Endothelial cell of umbilical vein (primary cell): ENCODE measurements at regions not wholly inside any gene's neighbourhood (a gene's known extent, or its start where the extent isn't known, plus 50 kb on each side); places are given as distances from the start of the nearest gene placed in this dataset.

ENCODE experiments used
- BruUV-seq: library from RNA; stranded (reverse); fragments of 400-500 nt; replicated peaks from 2 replicates; lab custom pipeline; 2021; lab: Mats Ljungman, UMichigan
- CTCF ChIA-PET: fragments of 300-600, 350-600 bp; sonication (Branson Sonifier 250); formaldehyde crosslinking; loops from one replicate; lab custom pipeline; 2021; ENCODE audit warnings: antibody characterized with exemption, inconsistent platforms; lab: Charles Lee
- POLR2A ChIA-PET: fragments of 300-600, 350-600 bp; sonication (Branson Sonifier 250); formaldehyde crosslinking; loops from one replicate; lab custom pipeline; 2021; ENCODE audit warnings: antibody characterized with exemption, inconsistent platforms; lab: Charles Lee
- DNase-seq: peaks from one replicate; pipeline ENCODE4 v3.0.0-alpha.2; 2011; ENCODE audit warnings: low read depth, low spot score
- FAIRE-seq: peaks from 2 replicates; lab custom pipeline; 2011; peaks lifted over from hg19 to GRCh38; lab: Jason Lieb, UNC
- H2AFZ ChIP-seq: 2 replicates; pipeline ENCODE4 v1.6.0; 2012; ENCODE audit warnings: low read depth, low read length, control low read depth, inconsistent platforms
- H3K27ac ChIP-seq: 2 replicates; pipeline ENCODE4 v1.5.1; 2011; ENCODE audit warnings: low read depth, mild to moderate bottlenecking, control low read depth, low read length, moderate library complexity; ENCODE audit not compliant: insufficient read depth
- H3K27me3 ChIP-seq, 2 experiments: 2 replicates each; pipeline versions ENCODE4 v1.6.0 to v1.6.1; 2011; ENCODE audit warnings: low read length in 2 of 2, mixed read lengths in 1 of 2; ENCODE audit not compliant: control insufficient read depth in 2 of 2, insufficient read depth in 2 of 2
- H3K36me3 ChIP-seq, 2 experiments: 2 replicates in 1 of 2; 3 replicates in 1 of 2; pipeline ENCODE4 v1.5.1; 2011; ENCODE audit warnings: low read length in 2 of 2, mild to moderate bottlenecking in 1 of 2, moderate library complexity in 1 of 2; ENCODE audit not compliant: control insufficient read depth in 2 of 2, insufficient read depth in 2 of 2; ENCODE audit errors: extremely low read depth in 1 of 2
- H3K4me1 ChIP-seq: 3 replicates; pipeline ENCODE4 v1.5.1; 2011; ENCODE audit warnings: mild to moderate bottlenecking, low read length; ENCODE audit not compliant: control insufficient read depth, insufficient read depth; ENCODE audit errors: extremely low read depth
- H3K4me2 ChIP-seq: 2 replicates; pipeline ENCODE4 v1.6.1; 2011; ENCODE audit warnings: low read length, control low read depth, mixed read lengths; ENCODE audit not compliant: insufficient read depth
- H3K4me3 ChIP-seq, 3 experiments: fragments of 200-600 bp in 1 of 3; sonication (generic), shearing (Covaris generic) in 1 of 3; replicated peaks in 1 of 3; 2 replicates each; pipeline ENCODE4 v1.5.1; 2011 to 2016; ENCODE audit warnings: control low read depth in 3 of 3, low read length in 3 of 3, mild to moderate bottlenecking in 2 of 3, inconsistent platforms in 1 of 3, low read depth in 1 of 3, moderate library complexity in 1 of 3; ENCODE audit not compliant: insufficient read depth in 1 of 3
- H3K79me2 ChIP-seq: 2 replicates; pipeline ENCODE4 v1.6.0; 2012; ENCODE audit warnings: low read length, inconsistent platforms; ENCODE audit not compliant: control insufficient read depth, insufficient read depth
- H3K9ac ChIP-seq: replicated peaks from 2 replicates; pipeline ENCODE3; 2011; ENCODE audit warnings: low read length, control low read depth; ENCODE audit not compliant: insufficient read depth; ENCODE audit errors: extremely low read depth
- H3K9me1 ChIP-seq: replicated peaks from 3 replicates; pipeline ENCODE4 v1.6.0; 2011; ENCODE audit warnings: mild to moderate bottlenecking, low read length; ENCODE audit not compliant: control insufficient read depth, insufficient read depth; ENCODE audit errors: extremely low read depth
- H3K9me3 ChIP-seq: replicated peaks from 2 replicates; pipeline ENCODE4 v1.5.1; 2012; ENCODE audit warnings: low read length, inconsistent platforms; ENCODE audit not compliant: control insufficient read depth, insufficient read depth
- H4K20me1 ChIP-seq: replicated peaks from 2 replicates; pipeline ENCODE3; 2011; ENCODE audit warnings: mild to moderate bottlenecking, low read length; ENCODE audit not compliant: control insufficient read depth, insufficient read depth; ENCODE audit errors: extremely low read depth
- GATA2 ChIP-seq: IDR thresholded peaks from 2 replicates; pipeline ENCODE4 v1.7.0; 2011; ENCODE audit warnings: low read depth, mild to moderate bottlenecking, moderate library complexity, mixed read lengths, low read length; ENCODE audit not compliant: insufficient read length, insufficient read depth
- JUN ChIP-seq: IDR thresholded peaks from 2 replicates; pipeline ENCODE4 v1.6.1; 2011; ENCODE audit warnings: borderline replicate concordance, low read depth; ENCODE audit not compliant: insufficient read length, insufficient read depth
- MYC ChIP-seq: IDR thresholded peaks from one replicate; pipeline ENCODE4 v1.6.1; 2011; ENCODE audit warnings: mild to moderate bottlenecking, low read depth, low read length
- POLR2AphosphoS5 ChIP-seq: IDR thresholded peaks from 2 replicates; pipeline ENCODE4 v1.6.1; 2012; ENCODE audit warnings: low read depth, mild to moderate bottlenecking, control low read depth, low read length, moderate library complexity; ENCODE audit not compliant: insufficient read depth
- dilution Hi-C: fragments of 300-500 bp; cut with MboI; formaldehyde crosslinking; loops from one replicate; pipeline ENCODE4 v1.15.0; 2019; ENCODE audit warnings: low sequenced_read_pairs; ENCODE audit not compliant: extremely low pct_ligation_motif_present
- intact Hi-C: fragments of 100-400 bp; cut with micrococcal nuclease; formaldehyde crosslinking; loops from one replicate; pipeline ENCODE4 v1.10.0; 2022
- TF ChIP-seq, protein P1 (sequence below): IDR thresholded peaks from 2 replicates; pipeline ENCODE4 v1.6.1; 2011; ENCODE audit not compliant: insufficient read depth, insufficient read length
- TF ChIP-seq, protein P2 (sequence below), 2 donors: IDR thresholded peaks; 1 replicate in 1 of 2; 2 replicates in 1 of 2; pipeline ENCODE4 v1.5.1; 2011; ENCODE audit warnings: low read length in 2 of 2, mild to moderate bottlenecking in 2 of 2, moderate library complexity in 2 of 2, control low read depth in 1 of 2, inconsistent platforms in 1 of 2, low read depth in 1 of 2; ENCODE audit not compliant: insufficient read depth in 1 of 2; ENCODE audit errors: extremely low read depth in 1 of 2

DNA sequence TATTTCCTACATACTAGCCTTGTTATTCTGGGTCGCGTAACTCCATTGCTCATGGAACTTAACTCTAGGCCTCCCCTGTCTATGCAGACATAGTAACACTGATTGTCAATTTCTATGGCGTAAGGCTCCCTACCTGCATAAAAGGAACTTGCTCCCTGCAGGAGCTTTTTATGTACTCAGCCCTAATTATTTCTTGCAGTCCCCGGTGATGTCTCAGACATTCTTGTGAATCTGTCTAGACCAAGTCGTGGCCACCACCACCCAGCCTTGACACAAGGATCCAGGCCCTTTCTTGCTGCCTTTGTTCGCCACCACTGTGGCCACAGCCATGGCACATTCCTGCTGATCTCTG lies 189.5 kb upstream of the CTAGE1 start:
- no peaks in the 10 kb centered on the region for H3K79me2 ChIP-seq
- BruUV-seq: no TSS peak
- CTCF ChIA-PET: no interaction called here

DNA sequence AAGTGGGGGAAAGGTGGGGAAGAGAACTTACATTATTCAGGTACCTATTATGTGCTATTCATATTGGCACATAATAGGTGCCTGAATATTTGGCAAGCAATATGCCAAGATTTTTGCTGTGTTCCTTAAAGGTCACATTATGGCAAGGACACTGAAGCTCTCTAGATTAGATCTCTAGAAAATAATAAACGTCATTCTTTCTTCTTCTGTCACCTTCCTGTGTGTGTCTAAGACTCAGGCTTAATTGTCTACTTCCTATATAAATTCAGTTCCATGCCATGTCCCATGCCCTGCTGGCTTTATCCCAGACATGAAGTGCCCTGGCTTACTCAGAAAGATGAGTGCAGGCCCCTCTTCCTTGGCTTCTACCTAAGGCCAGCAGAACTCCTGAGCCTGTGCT lies 191.1 kb upstream of the CTAGE1 start:
- TF ChIP-seq POLR2AphosphoS5 (peak; percentile 42), JUN (peak; percentile 19), GATA2 (peak; percentile 68)
- TF ChIP-seq, protein P1, sequence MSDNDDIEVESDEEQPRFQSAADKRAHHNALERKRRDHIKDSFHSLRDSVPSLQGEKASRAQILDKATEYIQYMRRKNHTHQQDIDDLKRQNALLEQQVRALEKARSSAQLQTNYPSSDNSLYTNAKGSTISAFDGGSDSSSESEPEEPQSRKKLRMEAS: no peak
- Histone ChIP-seq H3K4me2 (peak overlapping the region; percentile 68), H3K27me3 (peaks cover 0 to 10% of the 10 kb centered on the region in 2 experiments), H4K20me1 (no peaks in the 10 kb centered on the region), H3K36me3 (no peaks in the 10 kb centered on the region), H2AFZ (no peak overlapping the region), H3K79me2 (no peaks in the 10 kb centered on the region), H3K9me1 (no peaks in the 10 kb centered on the region), H3K4me1 (peaks cover 38% of the 10 kb centered on the region), H3K27ac (peak overlapping the region; percentile 87), H3K4me3 (no peak overlapping the region), H3K9ac (peak overlapping the region; percentile 56), H3K9me3 (no peaks in the 10 kb centered on the region)
- no peak for FAIRE-seq
- CTCF ChIA-PET: no interaction called here
- dilution Hi-C loops: no loop called here
- POLR2A ChIA-PET: no interaction called here
- intact Hi-C loops: loop anchor here (2.0 to 5.0 kb wide), 3 partner anchors 52 to 440 kb away; partner anchors contain the start of gene GATA6
- BruUV-seq: no TSS peak
- no peak for DNase-seq

More for the DNA sequence above, 189.5 kb upstream of the CTAGE1 start:
- DNase-seq: peak; percentile 7
- FAIRE-seq: no peak
- no peak overlapping the region for H3K4me3 ChIP-seq
- H3K9me3 ChIP-seq: no peaks in the 10 kb centered on the region
- H3K27ac ChIP-seq: no peak overlapping the region
- intact Hi-C loops (loop anchor here (5.0 kb wide), 1 partner anchor 50 kb away; no protein-coding TSS in a partner anchor), dilution Hi-C loops (no loop called here)
- peaks cover 0 to 7% of the 10 kb centered on the region in 2 experiments for H3K27me3 ChIP-seq
- H3K4me1 ChIP-seq: peaks cover 38% of the 10 kb centered on the region
- POLR2A ChIA-PET: no interaction called here
- no peaks in the 10 kb centered on the region for H3K9me1 ChIP-seq
- no peak overlapping the region for H3K9ac ChIP-seq
- no peak overlapping the region for H3K4me2 ChIP-seq
- TF ChIP-seq MYC (no peak), POLR2AphosphoS5 (no peak), JUN (no peak)
- TF ChIP-seq, protein P2, sequence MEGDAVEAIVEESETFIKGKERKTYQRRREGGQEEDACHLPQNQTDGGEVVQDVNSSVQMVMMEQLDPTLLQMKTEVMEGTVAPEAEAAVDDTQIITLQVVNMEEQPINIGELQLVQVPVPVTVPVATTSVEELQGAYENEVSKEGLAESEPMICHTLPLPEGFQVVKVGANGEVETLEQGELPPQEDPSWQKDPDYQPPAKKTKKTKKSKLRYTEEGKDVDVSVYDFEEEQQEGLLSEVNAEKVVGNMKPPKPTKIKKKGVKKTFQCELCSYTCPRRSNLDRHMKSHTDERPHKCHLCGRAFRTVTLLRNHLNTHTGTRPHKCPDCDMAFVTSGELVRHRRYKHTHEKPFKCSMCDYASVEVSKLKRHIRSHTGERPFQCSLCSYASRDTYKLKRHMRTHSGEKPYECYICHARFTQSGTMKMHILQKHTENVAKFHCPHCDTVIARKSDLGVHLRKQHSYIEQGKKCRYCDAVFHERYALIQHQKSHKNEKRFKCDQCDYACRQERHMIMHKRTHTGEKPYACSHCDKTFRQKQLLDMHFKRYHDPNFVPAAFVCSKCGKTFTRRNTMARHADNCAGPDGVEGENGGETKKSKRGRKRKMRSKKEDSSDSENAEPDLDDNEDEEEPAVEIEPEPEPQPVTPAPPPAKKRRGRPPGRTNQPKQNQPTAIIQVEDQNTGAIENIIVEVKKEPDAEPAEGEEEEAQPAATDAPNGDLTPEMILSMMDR (IDR thresholded peaks at IDR 0.05; ENCODE audit: extremely low read depth in 1 of 2, insufficient read depth in 1 of 2, low read depth in 1 of 2, low read length in 2 of 2): no peak
- H2AFZ ChIP-seq: no peak overlapping the region
- H3K36me3 ChIP-seq: no peaks in the 10 kb centered on the region
- H4K20me1 ChIP-seq: no peaks in the 10 kb centered on the region
